ENCODE measurements at regions not wholly inside any gene's neighbourhood (a gene's known extent, or its start where the extent isn't known, plus 50 kb on each side); places are given as distances from the start of the nearest gene placed in this dataset.
"Not testable (repeated sequence)": the region's sequence is repeated elsewhere in the genome, so short reads cannot be mapped to it uniquely, and the experiment has no call there.

DNA sequence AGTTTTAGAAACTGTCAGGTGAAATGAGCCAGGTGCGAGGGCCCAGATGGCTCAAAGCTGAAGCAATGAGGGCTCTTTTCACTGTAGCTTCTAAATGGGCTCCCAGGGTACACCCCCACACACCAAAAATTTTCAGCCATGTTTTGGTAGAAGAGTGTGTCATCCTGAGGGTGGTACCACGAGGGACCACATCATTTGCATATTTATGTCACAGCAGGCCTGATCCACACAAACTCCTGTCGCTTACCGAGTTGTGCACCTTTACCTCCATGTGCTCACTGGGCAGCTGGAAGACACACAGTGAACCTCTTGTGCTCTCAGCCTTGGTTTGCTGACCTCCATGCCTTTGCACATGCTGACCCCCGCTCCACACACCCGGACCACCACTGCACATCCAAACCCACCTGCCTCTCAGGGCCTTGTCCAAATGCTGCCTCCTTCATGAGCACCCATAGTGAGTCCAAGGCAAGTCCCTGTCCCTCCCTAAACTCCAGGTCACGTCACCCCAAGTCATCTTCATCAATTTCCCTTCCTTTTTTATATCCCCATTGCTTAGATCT lies 352.2 kb downstream of the BCL2L11 start:
- TF ChIP-seq, protein P1, sequence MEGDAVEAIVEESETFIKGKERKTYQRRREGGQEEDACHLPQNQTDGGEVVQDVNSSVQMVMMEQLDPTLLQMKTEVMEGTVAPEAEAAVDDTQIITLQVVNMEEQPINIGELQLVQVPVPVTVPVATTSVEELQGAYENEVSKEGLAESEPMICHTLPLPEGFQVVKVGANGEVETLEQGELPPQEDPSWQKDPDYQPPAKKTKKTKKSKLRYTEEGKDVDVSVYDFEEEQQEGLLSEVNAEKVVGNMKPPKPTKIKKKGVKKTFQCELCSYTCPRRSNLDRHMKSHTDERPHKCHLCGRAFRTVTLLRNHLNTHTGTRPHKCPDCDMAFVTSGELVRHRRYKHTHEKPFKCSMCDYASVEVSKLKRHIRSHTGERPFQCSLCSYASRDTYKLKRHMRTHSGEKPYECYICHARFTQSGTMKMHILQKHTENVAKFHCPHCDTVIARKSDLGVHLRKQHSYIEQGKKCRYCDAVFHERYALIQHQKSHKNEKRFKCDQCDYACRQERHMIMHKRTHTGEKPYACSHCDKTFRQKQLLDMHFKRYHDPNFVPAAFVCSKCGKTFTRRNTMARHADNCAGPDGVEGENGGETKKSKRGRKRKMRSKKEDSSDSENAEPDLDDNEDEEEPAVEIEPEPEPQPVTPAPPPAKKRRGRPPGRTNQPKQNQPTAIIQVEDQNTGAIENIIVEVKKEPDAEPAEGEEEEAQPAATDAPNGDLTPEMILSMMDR (IDR thresholded peaks at IDR 0.05) = not testable (repeated sequence)
- TF ChIP-seq EZH2 (IDR thresholded peaks at IDR 0.05; ENCODE audit: borderline replicate concordance, insufficient read depth, low read depth, low read length, poor library complexity, severe bottlenecking) = not testable (repeated sequence)
